Stomach (tissue), 4 donors: ENCODE measurements at regions not wholly inside any gene's neighbourhood (a gene's known extent, or its start where the extent isn't known, plus 50 kb on each side); places are given as distances from the start of the nearest gene placed in this dataset.

Experiments
- CTCF ChIP-seq, 7 experiments: fragments of 450-650 bp in 4 of 7; fragments of 200-600 bp in 3 of 7; sonication (generic) in 3 of 7; IDR thresholded peaks; one replicate each; pipeline ENCODE4 v1.5.1; 2016 to 2019; ENCODE audit warnings: antibody characterized with exemption in 7 of 7, control low read depth in 2 of 7, mild to moderate bottlenecking in 1 of 7
- POLR2A ChIP-seq, 4 donors: fragments of 450-650 bp; IDR thresholded peaks; one replicate each; pipeline ENCODE4 v1.6.1; 2016; ENCODE audit warnings: antibody characterized with exemption in 4 of 4, control low read depth in 2 of 4, mild to moderate bottlenecking in 1 of 4, moderate library complexity in 1 of 4

GRCh38 chr13:65535370-65535769 lies 1694.8 kb downstream of the PCDH9 start:
- no peak for TF ChIP-seq CTCF (IDR thresholded peaks at IDR 0.05)
- TF ChIP-seq POLR2A (IDR thresholded peaks at IDR 0.05): no peak
